BJ (cell line): ENCODE measurements at regions not wholly inside any gene's neighbourhood (a gene's known extent, or its start where the extent isn't known, plus 50 kb on each side); places are given as distances from the start of the nearest gene placed in this dataset.

ENCODE experiments used
- CTCF ChIA-PET: fragments of 350-600 bp; formaldehyde crosslinking; extraction: SDS; loops from one replicate; lab custom pipeline; 2021; ENCODE audit warnings: antibody characterized with exemption, inconsistent platforms; lab: Yijun Ruan, JAX
- POLR2A ChIA-PET: fragments of 300-600 bp; sonication (Branson Sonifier 250); formaldehyde crosslinking; extraction: SDS; loops from one replicate; lab custom pipeline; 2021; ENCODE audit warnings: antibody characterized with exemption; lab: Charles Lee
- DNase-seq: peaks from one replicate; pipeline ENCODE4 v3.0.0-alpha.2; 2011; ENCODE audit warnings: low read depth
- H3K27me3 ChIP-seq: 2 replicates; pipeline ENCODE4 v1.6.0; 2011; ENCODE audit warnings: low read length; ENCODE audit not compliant: control insufficient read depth, insufficient read depth
- H3K36me3 ChIP-seq: 2 replicates; pipeline ENCODE4 v1.5.1; 2011; ENCODE audit warnings: low read length; ENCODE audit not compliant: control insufficient read depth, insufficient read depth
- H3K4me3 ChIP-seq: 2 replicates; pipeline ENCODE4 v1.5.1; 2011; ENCODE audit warnings: low read depth, mild to moderate bottlenecking, control low read depth, low read length
- CTCF ChIP-seq: IDR thresholded peaks from 2 replicates; pipeline ENCODE4 v1.5.1; 2011; ENCODE audit warnings: low read depth, mild to moderate bottlenecking, control low read depth, inconsistent platforms, low read length, moderate library complexity; ENCODE audit not compliant: insufficient read depth

- no peak for DNase-seq
- ChIA-PET POLR2A (no interaction called here), CTCF (no interaction called here)
- Histone ChIP-seq H3K36me3 (no peaks in the 10 kb centered on the region), H3K4me3 (no peak overlapping the region), H3K27me3 (no peaks in the 10 kb centered on the region)
- TF ChIP-seq CTCF = no peak
Observed at GRCh38 chr15:35986191-35986721, 440.3 kb upstream of the DPH6 start.

GRCh38 chr15:35987056-35987455 is 441.1 kb upstream of the DPH6 start:
- CTCF ChIA-PET = no interaction called here
- H3K4me3 ChIP-seq = no peak overlapping the region
- TF ChIP-seq CTCF = no peak
- H3K27me3 ChIP-seq = no peaks in the 10 kb centered on the region
- H3K36me3 ChIP-seq = no peaks in the 10 kb centered on the region
- no peak for DNase-seq
- POLR2A ChIA-PET = no interaction called here

GRCh38 chr15:35991386-35991785 is 445.4 kb upstream of the DPH6 start:
- CTCF ChIA-PET = no interaction called here
- POLR2A ChIA-PET = no interaction called here
- TF ChIP-seq CTCF = no peak

GRCh38 chr15:35992791-35993190 is 446.8 kb upstream of the DPH6 start:
- TF ChIP-seq CTCF = no peak
- ChIA-PET POLR2A (no interaction called here), CTCF (no interaction called here)
- no peaks in the 10 kb centered on the region for H3K36me3 ChIP-seq
- no peaks in the 10 kb centered on the region for H3K27me3 ChIP-seq
- DNase-seq = no peak
- H3K4me3 ChIP-seq = no peak overlapping the region

More at GRCh38 chr15:35991386-35991785, 445.4 kb upstream of the DPH6 start:
- Histone ChIP-seq H3K27me3 (no peaks in the 10 kb centered on the region), H3K4me3 (no peak overlapping the region), H3K36me3 (no peaks in the 10 kb centered on the region)
- no peak for DNase-seq

- TF ChIP-seq CTCF = no peak
- ChIA-PET POLR2A (no interaction called here), CTCF (no interaction called here)
- DNase-seq = no peak
- no peaks in the 10 kb centered on the region for H3K36me3 ChIP-seq
- H3K4me3 ChIP-seq = no peak overlapping the region
- no peaks in the 10 kb centered on the region for H3K27me3 ChIP-seq
Observed at GRCh38 chr15:35993196-35993595, 447.2 kb upstream of the DPH6 start.
